ENCODE measurements at regions not wholly inside any gene's neighbourhood (a gene's known extent, or its start where the extent isn't known, plus 50 kb on each side); places are given as distances from the start of the nearest gene placed in this dataset.

- Histone ChIP-seq H3K79me2 (replicated peaks; ENCODE audit: insufficient read depth) (no peaks in the 10 kb centered on the region), H3K36me3 (ENCODE audit: insufficient read depth) (no peaks in the 10 kb centered on the region), H3K4me2 (no peak overlapping the region), H3F3A (replicated peaks; ENCODE audit: low read depth) (no peaks in the 10 kb centered on the region), H4K20me1 (replicated peaks; ENCODE audit: insufficient read depth) (no peaks in the 10 kb centered on the region), H3K4me3 (no peak overlapping the region), H3K27ac (ENCODE audit: low read depth) (no peak overlapping the region), H3K4me1 (ENCODE audit: insufficient read depth) (no peaks in the 10 kb centered on the region), H2AFZ (no peak overlapping the region), H3K9me2 (ENCODE audit: insufficient read depth) (no peaks in the 10 kb centered on the region), H3K27me3 (ENCODE audit: insufficient read depth) (no peaks in the 10 kb centered on the region)
- H3K9me3 Mint-ChIP-seq, result peaks cover 3% of the 10 kb centered on the region; the same call in 1 of the 3 replicates
- no peak for ATAC-seq
- H3K36me3 Mint-ChIP-seq (ENCODE audit: low read depth), result peaks cover 13% of the 10 kb centered on the region; the same call in 1 of the 3 replicates
- H3K4me3 Mint-ChIP-seq, result no peak overlapping the region
- peaks cover 21% of the 10 kb centered on the region for H3K27me3 Mint-ChIP-seq (ENCODE audit: insufficient read depth, low read depth, poor library complexity)
- DNase-seq (ENCODE audit: low spot score), result no peak
- TF ChIP-seq, protein P1, sequence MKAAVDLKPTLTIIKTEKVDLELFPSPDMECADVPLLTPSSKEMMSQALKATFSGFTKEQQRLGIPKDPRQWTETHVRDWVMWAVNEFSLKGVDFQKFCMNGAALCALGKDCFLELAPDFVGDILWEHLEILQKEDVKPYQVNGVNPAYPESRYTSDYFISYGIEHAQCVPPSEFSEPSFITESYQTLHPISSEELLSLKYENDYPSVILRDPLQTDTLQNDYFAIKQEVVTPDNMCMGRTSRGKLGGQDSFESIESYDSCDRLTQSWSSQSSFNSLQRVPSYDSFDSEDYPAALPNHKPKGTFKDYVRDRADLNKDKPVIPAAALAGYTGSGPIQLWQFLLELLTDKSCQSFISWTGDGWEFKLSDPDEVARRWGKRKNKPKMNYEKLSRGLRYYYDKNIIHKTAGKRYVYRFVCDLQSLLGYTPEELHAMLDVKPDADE (IDR thresholded peaks at IDR 0.05), result no peak
- no peak for TF ChIP-seq STAT1 (IDR thresholded peaks at IDR 0.05; ENCODE audit: unreplicated experiment)
- H3K4me1 Mint-ChIP-seq, result peaks cover 8% of the 10 kb centered on the region; the same call in 1 of the 3 replicates
- H3K27ac Mint-ChIP-seq, result no peak overlapping the region
Observed at GRCh38 chr11:70498171-70498571, 99.8 kb downstream of the CTTN start.

- Histone ChIP-seq H3K4me3 (no peak overlapping the region), H3K36me3 (ENCODE audit: insufficient read depth) (no peaks in the 10 kb centered on the region), H3K4me1 (ENCODE audit: insufficient read depth) (no peaks in the 10 kb centered on the region), H2AFZ (no peak overlapping the region), H3F3A (replicated peaks; ENCODE audit: low read depth) (no peaks in the 10 kb centered on the region), H3K27ac (ENCODE audit: low read depth) (no peak overlapping the region), H3K27me3 (ENCODE audit: insufficient read depth) (no peaks in the 10 kb centered on the region), H3K4me2 (no peak overlapping the region), H3K9me2 (ENCODE audit: insufficient read depth) (no peaks in the 10 kb centered on the region), H3K79me2 (replicated peaks; ENCODE audit: insufficient read depth) (no peaks in the 10 kb centered on the region), H4K20me1 (replicated peaks; ENCODE audit: insufficient read depth) (no peaks in the 10 kb centered on the region)
- no peak for ATAC-seq
- Mint-ChIP-seq H3K36me3 (ENCODE audit: low read depth) (peaks cover 7% of the 10 kb centered on the region; the same call in 1 of the 3 replicates), H3K4me3 (no peak overlapping the region), H3K4me1 (peaks cover 15% of the 10 kb centered on the region), H3K27me3 (ENCODE audit: insufficient read depth, low read depth, poor library complexity) (peaks cover 18% of the 10 kb centered on the region), H3K27ac (no peak overlapping the region), H3K9me3 (peaks cover 3% of the 10 kb centered on the region; the same call in 1 of the 3 replicates)
- DNase-seq (ENCODE audit: low spot score), result no peak
- TF ChIP-seq ZNF114 (CRISPR knock-in tag; IDR thresholded peaks at IDR 0.05) (no peak), NANOG (IDR thresholded peaks at IDR 0.05; ENCODE audit: borderline replicate concordance) (no peak), ZNF331 (CRISPR knock-in tag; IDR thresholded peaks at IDR 0.05; ENCODE audit: low read depth) (no peak), EZH2 (IDR thresholded peaks at IDR 0.05; ENCODE audit: low read depth, unreplicated experiment) (no peak), REST (IDR thresholded peaks at IDR 0.05; ENCODE audit: unreplicated experiment) (no peak), EZH2phosphoT487 (IDR thresholded peaks at IDR 0.05; ENCODE audit: unreplicated experiment) (no peak)
- TF ChIP-seq, protein P2, sequence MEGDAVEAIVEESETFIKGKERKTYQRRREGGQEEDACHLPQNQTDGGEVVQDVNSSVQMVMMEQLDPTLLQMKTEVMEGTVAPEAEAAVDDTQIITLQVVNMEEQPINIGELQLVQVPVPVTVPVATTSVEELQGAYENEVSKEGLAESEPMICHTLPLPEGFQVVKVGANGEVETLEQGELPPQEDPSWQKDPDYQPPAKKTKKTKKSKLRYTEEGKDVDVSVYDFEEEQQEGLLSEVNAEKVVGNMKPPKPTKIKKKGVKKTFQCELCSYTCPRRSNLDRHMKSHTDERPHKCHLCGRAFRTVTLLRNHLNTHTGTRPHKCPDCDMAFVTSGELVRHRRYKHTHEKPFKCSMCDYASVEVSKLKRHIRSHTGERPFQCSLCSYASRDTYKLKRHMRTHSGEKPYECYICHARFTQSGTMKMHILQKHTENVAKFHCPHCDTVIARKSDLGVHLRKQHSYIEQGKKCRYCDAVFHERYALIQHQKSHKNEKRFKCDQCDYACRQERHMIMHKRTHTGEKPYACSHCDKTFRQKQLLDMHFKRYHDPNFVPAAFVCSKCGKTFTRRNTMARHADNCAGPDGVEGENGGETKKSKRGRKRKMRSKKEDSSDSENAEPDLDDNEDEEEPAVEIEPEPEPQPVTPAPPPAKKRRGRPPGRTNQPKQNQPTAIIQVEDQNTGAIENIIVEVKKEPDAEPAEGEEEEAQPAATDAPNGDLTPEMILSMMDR (conservative IDR thresholded peaks at IDR 0.05; ENCODE audit: low read depth in 2 of 2), result no peak
Observed at GRCh38 chr11:70498976-70499801, 100.9 kb downstream of the CTTN start.

Measured in GM23338 (cell line).